Uterus (tissue), 3 donors: ENCODE measurements at regions not wholly inside any gene's neighbourhood (a gene's known extent, or its start where the extent isn't known, plus 50 kb on each side); places are given as distances from the start of the nearest gene placed in this dataset.
"Not testable (repeated sequence)": the region's sequence is repeated elsewhere in the genome, so short reads cannot be mapped to it uniquely, and the experiment has no call there.

Experiments used
- DNase-seq, 2 donors: peaks; one replicate each; pipeline ENCODE4 v3.0.0-alpha.2; 2019 to 2020
- H3K27ac ChIP-seq, 2 donors: fragments of 200-600 bp; sonication (generic); 1 replicate in 1 of 2; 2 replicates in 1 of 2; pipeline ENCODE4 v1.5.1; 2016 to 2018
- H3K27me3 ChIP-seq, 2 donors: fragments of 200-600 bp; sonication (generic); one replicate each; pipeline ENCODE4 v1.5.1; 2018 to 2019; ENCODE audit warnings: control low read depth in 1 of 2
- H3K36me3 ChIP-seq, 2 donors: fragments of 200-600 bp; sonication (generic); one replicate each; pipeline ENCODE4 v1.5.1; 2019; ENCODE audit warnings: control low read depth in 1 of 2
- H3K4me1 ChIP-seq, 2 donors: fragments of 200-600 bp; sonication (generic); one replicate each; pipeline ENCODE4 v1.5.1; 2018 to 2019; ENCODE audit warnings: control low read depth in 1 of 2
- H3K4me3 ChIP-seq, 2 donors: fragments of 200-600 bp; sonication (generic); 1 replicate in 1 of 2; 2 replicates in 1 of 2; pipeline ENCODE4 v1.5.1; 2018 to 2019; ENCODE audit warnings: mild to moderate bottlenecking in 1 of 2
- H3K9me3 ChIP-seq, 2 donors: fragments of 200-600 bp; sonication (generic); one replicate each; pipeline ENCODE4 v1.5.1; 2019; ENCODE audit warnings: control low read depth in 1 of 2
- POLR2A ChIP-seq, 2 donors: fragments of 450-650 bp; IDR thresholded peaks; one replicate each; pipeline ENCODE4 v1.6.1; 2016; ENCODE audit warnings: antibody characterized with exemption in 2 of 2, mild to moderate bottlenecking in 1 of 2, moderate library complexity in 1 of 2
- intact Hi-C: fragments of 100-400 bp; cut with DNase I; formaldehyde crosslinking; loops from one replicate; pipeline ENCODE4 v1.15.1; 2023; ENCODE audit warnings: low total_unique reads
- TF ChIP-seq, protein P1 (sequence below), 4 experiments: fragments of 200-600 bp in 2 of 4; fragments of 450-650 bp in 2 of 4; sonication (generic) in 2 of 4; IDR thresholded peaks; one replicate each; pipeline ENCODE4 v1.5.1; 2016 to 2019; ENCODE audit warnings: antibody characterized with exemption in 4 of 4, mild to moderate bottlenecking in 2 of 4, moderate library complexity in 1 of 4
- donor health status: DM: yes; HTN: yes; CAD: no.

GRCh38 chr14:97058589-97058988, 261.4 kb downstream of the VRK1 start:
- TF ChIP-seq, protein P1, sequence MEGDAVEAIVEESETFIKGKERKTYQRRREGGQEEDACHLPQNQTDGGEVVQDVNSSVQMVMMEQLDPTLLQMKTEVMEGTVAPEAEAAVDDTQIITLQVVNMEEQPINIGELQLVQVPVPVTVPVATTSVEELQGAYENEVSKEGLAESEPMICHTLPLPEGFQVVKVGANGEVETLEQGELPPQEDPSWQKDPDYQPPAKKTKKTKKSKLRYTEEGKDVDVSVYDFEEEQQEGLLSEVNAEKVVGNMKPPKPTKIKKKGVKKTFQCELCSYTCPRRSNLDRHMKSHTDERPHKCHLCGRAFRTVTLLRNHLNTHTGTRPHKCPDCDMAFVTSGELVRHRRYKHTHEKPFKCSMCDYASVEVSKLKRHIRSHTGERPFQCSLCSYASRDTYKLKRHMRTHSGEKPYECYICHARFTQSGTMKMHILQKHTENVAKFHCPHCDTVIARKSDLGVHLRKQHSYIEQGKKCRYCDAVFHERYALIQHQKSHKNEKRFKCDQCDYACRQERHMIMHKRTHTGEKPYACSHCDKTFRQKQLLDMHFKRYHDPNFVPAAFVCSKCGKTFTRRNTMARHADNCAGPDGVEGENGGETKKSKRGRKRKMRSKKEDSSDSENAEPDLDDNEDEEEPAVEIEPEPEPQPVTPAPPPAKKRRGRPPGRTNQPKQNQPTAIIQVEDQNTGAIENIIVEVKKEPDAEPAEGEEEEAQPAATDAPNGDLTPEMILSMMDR (IDR thresholded peaks at IDR 0.05), result no peak
- no peak for TF ChIP-seq POLR2A (IDR thresholded peaks at IDR 0.05)
- no peaks in the 10 kb centered on the region for H3K4me1 ChIP-seq
- H3K36me3 ChIP-seq, result no peaks in the 10 kb centered on the region
- no peaks in the 10 kb centered on the region for H3K9me3 ChIP-seq
- DNase-seq, result no peak
- no peak overlapping the region for H3K4me3 ChIP-seq
- H3K27me3 ChIP-seq, result no peaks in the 10 kb centered on the region
- no peak overlapping the region for H3K27ac ChIP-seq
- intact Hi-C loops, result no loop called here

DNA sequence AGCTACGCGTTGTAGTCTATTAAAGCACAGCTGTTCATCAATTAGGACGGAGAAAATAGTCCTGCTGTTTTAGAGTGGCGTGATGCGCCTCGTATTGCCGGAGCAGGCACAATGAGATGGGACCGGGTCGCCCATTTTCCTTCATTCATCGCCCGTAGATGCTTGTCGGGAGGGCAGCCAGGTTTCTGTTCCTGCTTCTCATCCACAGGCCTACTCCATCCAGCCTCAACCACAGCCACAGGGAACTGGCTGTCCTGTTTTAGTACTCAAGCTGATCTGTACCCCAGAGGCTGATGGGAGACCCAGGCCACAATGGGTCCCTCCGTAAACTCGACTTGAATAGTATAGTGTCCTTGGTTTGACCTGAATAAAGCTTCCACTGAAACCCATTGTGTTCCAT, 264.0 kb downstream of the VRK1 start:
- Histone ChIP-seq H3K9me3 (no peaks in the 10 kb centered on the region), H3K4me3 (no peak overlapping the region), H3K27ac (no peak overlapping the region), H3K4me1 (no peaks in the 10 kb centered on the region), H3K36me3 (no peaks in the 10 kb centered on the region), H3K27me3 (no peaks in the 10 kb centered on the region)
- intact Hi-C loops, result no loop called here
- TF ChIP-seq, protein P1 (IDR thresholded peaks at IDR 0.05), result no peak
- no peak for DNase-seq

GRCh38 chr14:97061714-97062113, 264.5 kb downstream of the VRK1 start:
- DNase-seq, result no peak
- intact Hi-C loops, result no loop called here
- TF ChIP-seq, protein P1 (IDR thresholded peaks at IDR 0.05), result no peak
- no peak for TF ChIP-seq POLR2A (IDR thresholded peaks at IDR 0.05)
- H3K4me1 ChIP-seq, result no peaks in the 10 kb centered on the region
- H3K27me3 ChIP-seq, result no peaks in the 10 kb centered on the region
- H3K9me3 ChIP-seq, result no peaks in the 10 kb centered on the region
- no peak overlapping the region for H3K4me3 ChIP-seq
- no peak overlapping the region for H3K27ac ChIP-seq
- no peaks in the 10 kb centered on the region for H3K36me3 ChIP-seq

DNA sequence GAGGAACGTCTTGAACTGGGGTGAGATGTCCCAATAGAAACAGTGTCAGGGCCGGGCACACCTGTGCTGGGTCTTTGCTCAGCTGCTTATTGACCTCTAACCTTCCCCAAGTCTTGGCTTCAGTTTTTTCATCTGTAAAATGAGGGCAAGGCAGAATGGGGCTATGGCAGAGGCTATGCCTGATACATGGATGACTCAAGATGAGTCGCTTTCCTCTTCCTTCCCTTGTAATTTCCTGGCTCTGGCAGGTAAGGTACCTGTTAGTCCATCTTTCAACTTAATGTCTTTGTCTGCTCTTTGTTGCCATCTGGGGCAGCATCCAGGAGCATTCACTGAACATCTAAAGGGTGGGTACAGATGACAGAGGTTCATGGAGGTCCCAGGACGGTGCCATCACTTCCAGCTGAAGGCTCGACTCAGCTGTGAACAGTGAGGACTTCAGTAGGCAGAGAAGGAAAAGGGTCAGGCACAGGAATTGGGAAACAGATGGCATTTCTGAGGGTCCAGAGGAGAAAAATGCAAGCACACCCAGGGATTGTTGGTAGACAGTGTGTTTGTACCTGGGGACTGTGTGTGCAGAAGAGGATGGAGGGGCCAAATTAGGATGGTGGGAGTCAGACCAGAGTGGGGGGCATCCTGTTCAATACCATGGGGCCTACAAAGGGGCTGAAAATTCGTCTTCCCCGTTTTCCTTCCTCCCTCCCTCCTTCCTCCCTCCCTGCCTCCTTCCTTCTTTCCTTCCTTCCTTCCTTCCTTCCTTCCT, 268.3 kb downstream of the VRK1 start:
- Histone ChIP-seq H3K36me3 (no peaks in the 10 kb centered on the region), H3K27me3 (no peaks in the 10 kb centered on the region), H3K27ac (no peak overlapping the region), H3K4me3 (no peak overlapping the region), H3K9me3 (no peaks in the 10 kb centered on the region), H3K4me1 (no peaks in the 10 kb centered on the region)
- no peak for DNase-seq
- intact Hi-C loops, result no loop called here
- no peak for TF ChIP-seq POLR2A (IDR thresholded peaks at IDR 0.05)

GRCh38 chr14:97066068-97066899, 269.1 kb downstream of the VRK1 start:
- TF ChIP-seq POLR2A (IDR thresholded peaks at IDR 0.05), result no peak
- TF ChIP-seq, protein P1 (IDR thresholded peaks at IDR 0.05), result no peak
- no peaks in the 10 kb centered on the region for H3K27me3 ChIP-seq
- no peak overlapping the region for H3K27ac ChIP-seq
- H3K4me3 ChIP-seq, result no peak overlapping the region
- H3K36me3 ChIP-seq, result no peaks in the 10 kb centered on the region
- no peak for DNase-seq
- intact Hi-C loops, result no loop called here
- no peaks in the 10 kb centered on the region for H3K9me3 ChIP-seq
- H3K4me1 ChIP-seq, result no peaks in the 10 kb centered on the region

- intact Hi-C loops, H3K4me3 ChIP-seq, H3K36me3 ChIP-seq, H3K9me3 ChIP-seq, DNase-seq, H3K27me3 ChIP-seq, H3K4me1 ChIP-seq, H3K27ac ChIP-seq: not testable (repeated sequence)
Measured at GRCh38 chr14:97068293-97068692, 271.1 kb downstream of the VRK1 start.
